Muscle of leg (tissue), 3 donors: ENCODE measurements at regions not wholly inside any gene's neighbourhood (a gene's known extent, or its start where the extent isn't known, plus 50 kb on each side); places are given as distances from the start of the nearest gene placed in this dataset.

Experiments used
- DNase-seq: peaks from one replicate; pipeline ENCODE4 v3.0.0; 2013
- H3K27ac ChIP-seq: one replicate; pipeline ENCODE4 v1.5.1; 2013; ENCODE audit warnings: mild to moderate bottlenecking, low read length, control low read depth
- H3K27me3 ChIP-seq: one replicate; pipeline ENCODE4 v1.6.1; 2013; ENCODE audit warnings: low read length; ENCODE audit not compliant: control insufficient read depth, insufficient read depth
- H3K36me3 ChIP-seq: one replicate; pipeline ENCODE4 v1.6.1; 2013; ENCODE audit warnings: low read length; ENCODE audit not compliant: control insufficient read depth, insufficient read depth
- H3K4me1 ChIP-seq: one replicate; pipeline ENCODE4 v1.6.1; 2013; ENCODE audit warnings: low read length; ENCODE audit not compliant: control insufficient read depth, insufficient read depth
- H3K4me3 ChIP-seq: one replicate; pipeline ENCODE4 v1.5.1; 2013; ENCODE audit warnings: low read length, control low read depth
- H3K9me3 ChIP-seq: replicated peaks from 2 replicates; pipeline ENCODE4 v1.6.1; 2013; ENCODE audit warnings: low read depth, low read length; ENCODE audit not compliant: control insufficient read depth
- WGBS: methylation state at CpG from one replicate; pipeline ENCODE4 v1.1.5; 2013; ENCODE audit warnings: missing lambda C conversion rate; ENCODE audit not compliant: insufficient coverage; 5-methylcytosine and 5-hydroxymethylcytosine counted together

GRCh38 chr15:96593735-96594134, 263.2 kb downstream of the NR2F2 start:
- peaks cover 4% of the 10 kb centered on the region for H3K27me3 ChIP-seq
- no peak overlapping the region for H3K27ac ChIP-seq

GRCh38 chr15:96595951-96596350, 265.5 kb downstream of the NR2F2 start:
- no peaks in the 10 kb centered on the region for H3K4me1 ChIP-seq
- DNase-seq = no peak
- peaks cover 3% of the 10 kb centered on the region for H3K27me3 ChIP-seq
- H3K9me3 ChIP-seq = no peaks in the 10 kb centered on the region
- H3K4me3 ChIP-seq = no peak overlapping the region
- no peaks in the 10 kb centered on the region for H3K36me3 ChIP-seq
- no peak overlapping the region for H3K27ac ChIP-seq
- WGBS = no CpG with 5 or more reads among the region's 3 CpGs

More at GRCh38 chr15:96593735-96594134, 263.2 kb downstream of the NR2F2 start:
- DNase-seq = no peak
- Histone ChIP-seq H3K4me1 (no peaks in the 10 kb centered on the region), H3K4me3 (no peak overlapping the region), H3K9me3 (no peaks in the 10 kb centered on the region), H3K36me3 (no peaks in the 10 kb centered on the region)
- WGBS = 37% methylated on average over 4 of the region's 7 CpGs

GRCh38 chr15:96598514-96598913, 268.0 kb downstream of the NR2F2 start:
- H3K27ac ChIP-seq = no peak overlapping the region
- H3K36me3 ChIP-seq = no peaks in the 10 kb centered on the region
- no peaks in the 10 kb centered on the region for H3K4me1 ChIP-seq
- WGBS = 39% methylated on average over 3 of the region's 5 CpGs
- peaks cover 2% of the 10 kb centered on the region for H3K27me3 ChIP-seq
- no peak for DNase-seq
- no peak overlapping the region for H3K4me3 ChIP-seq
- H3K9me3 ChIP-seq = no peaks in the 10 kb centered on the region

- H3K36me3 ChIP-seq = no peaks in the 10 kb centered on the region
- H3K4me3 ChIP-seq = no peak overlapping the region
- H3K27me3 ChIP-seq = no peaks in the 10 kb centered on the region
- WGBS = no CpG with 5 or more reads among the region's 3 CpGs
- no peak overlapping the region for H3K27ac ChIP-seq
- no peaks in the 10 kb centered on the region for H3K4me1 ChIP-seq
- DNase-seq = no peak
- H3K9me3 ChIP-seq = no peaks in the 10 kb centered on the region
These were observed 268.8 kb downstream of the NR2F2 start for GRCh38 chr15:96599268-96599667.

GRCh38 chr15:96600350-96600749, 269.9 kb downstream of the NR2F2 start:
- H3K9me3 ChIP-seq = no peaks in the 10 kb centered on the region
- WGBS = no CpG with 5 or more reads among the region's 4 CpGs
- H3K27me3 ChIP-seq = no peaks in the 10 kb centered on the region
- no peaks in the 10 kb centered on the region for H3K4me1 ChIP-seq
- H3K36me3 ChIP-seq = no peaks in the 10 kb centered on the region
- H3K4me3 ChIP-seq = no peak overlapping the region
- no peak overlapping the region for H3K27ac ChIP-seq
- DNase-seq = no peak

GRCh38 chr15:96606617-96607016, 276.1 kb downstream of the NR2F2 start:
- no peaks in the 10 kb centered on the region for H3K27me3 ChIP-seq
- H3K9me3 ChIP-seq = no peaks in the 10 kb centered on the region
- 44% methylated on average over 1 of the region's 6 CpGs for WGBS
- DNase-seq = no peak
- no peaks in the 10 kb centered on the region for H3K36me3 ChIP-seq
- H3K4me3 ChIP-seq = no peak overlapping the region
- no peak overlapping the region for H3K27ac ChIP-seq
- H3K4me1 ChIP-seq = no peaks in the 10 kb centered on the region

- no peaks in the 10 kb centered on the region for H3K4me1 ChIP-seq
- no peak overlapping the region for H3K4me3 ChIP-seq
- no CpG with 5 or more reads among the region's 3 CpGs for WGBS
- H3K36me3 ChIP-seq = no peaks in the 10 kb centered on the region
- DNase-seq = no peak
- no peak overlapping the region for H3K27ac ChIP-seq
- peaks cover 4% of the 10 kb centered on the region for H3K9me3 ChIP-seq
- no peaks in the 10 kb centered on the region for H3K27me3 ChIP-seq
These were observed 280.3 kb downstream of the NR2F2 start for GRCh38 chr15:96610757-96611156.

- Histone ChIP-seq H3K27me3 (no peaks in the 10 kb centered on the region), H3K4me3 (no peak overlapping the region), H3K9me3 (peaks cover 4% of the 10 kb centered on the region), H3K4me1 (no peaks in the 10 kb centered on the region), H3K27ac (no peak overlapping the region), H3K36me3 (no peaks in the 10 kb centered on the region)
- DNase-seq = no peak
- WGBS = no CpG with 5 or more reads among the region's 1 CpG
These were observed 282.4 kb downstream of the NR2F2 start for GRCh38 chr15:96612917-96613316.

GRCh38 chr15:96619174-96619573, 288.7 kb downstream of the NR2F2 start:
- H3K4me1 ChIP-seq = no peaks in the 10 kb centered on the region
- no peak for DNase-seq
- H3K4me3 ChIP-seq = no peak overlapping the region
- 15% methylated on average over 5 of the region's 6 CpGs for WGBS
- H3K36me3 ChIP-seq = no peaks in the 10 kb centered on the region
- H3K27me3 ChIP-seq = no peaks in the 10 kb centered on the region
- peaks cover 2% of the 10 kb centered on the region for H3K9me3 ChIP-seq
- no peak overlapping the region for H3K27ac ChIP-seq

GRCh38 chr15:96622714-96623113, 292.2 kb downstream of the NR2F2 start:
- Histone ChIP-seq H3K27ac (no peak overlapping the region), H3K27me3 (no peaks in the 10 kb centered on the region), H3K4me1 (peaks cover 13% of the 10 kb centered on the region), H3K36me3 (no peaks in the 10 kb centered on the region), H3K9me3 (no peaks in the 10 kb centered on the region), H3K4me3 (no peak overlapping the region)
- no peak for DNase-seq
- WGBS = 100% methylated on average over 1 of the region's 6 CpGs

GRCh38 chr15:96625256-96625655, 294.8 kb downstream of the NR2F2 start:
- no CpG with 5 or more reads among the region's 4 CpGs for WGBS
- peak; percentile 63 for DNase-seq
- Histone ChIP-seq H3K27ac (no peak overlapping the region), H3K4me1 (peaks cover 13% of the 10 kb centered on the region), H3K36me3 (no peaks in the 10 kb centered on the region), H3K4me3 (no peak overlapping the region), H3K27me3 (no peaks in the 10 kb centered on the region), H3K9me3 (no peaks in the 10 kb centered on the region)
